ENCODE measurements at regions not wholly inside any gene's neighbourhood (a gene's known extent, or its start where the extent isn't known, plus 50 kb on each side); places are given as distances from the start of the nearest gene placed in this dataset.

DNA sequence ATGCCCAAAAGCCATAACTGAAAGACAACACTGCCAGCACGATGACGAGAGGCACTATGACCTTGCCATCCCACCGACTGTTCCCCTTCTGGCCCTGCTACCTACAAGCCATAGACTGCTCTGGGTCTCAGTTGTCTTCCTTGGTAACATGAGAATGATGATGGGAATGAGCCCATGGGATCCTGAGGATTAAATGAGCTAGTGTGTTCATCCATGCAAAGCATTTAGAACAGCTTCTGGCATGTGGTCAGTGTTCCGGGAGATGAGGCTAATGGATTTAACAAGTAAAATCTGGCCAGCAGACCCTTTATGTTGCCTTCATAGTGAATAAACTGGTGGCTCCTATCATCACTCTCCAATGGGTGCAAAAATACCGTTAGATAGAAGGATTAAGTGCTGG lies 62.4 kb upstream of the WDR11 start:
- DNase-seq (ENCODE audit: low read depth in 1 of 2, low spot score in 2 of 2) (no peak), FAIRE-seq (no peak)
- no peaks in the 10 kb centered on the region for H3K79me1 ChIP-seq (ENCODE audit: low read depth, low read length)
- no peak overlapping the region for H2BK5ac ChIP-seq (ENCODE audit: low read depth, low read length)
- H3K9ac ChIP-seq (replicated peaks in 1 of 4; ENCODE audit: extremely low read depth in 1 of 4, low read depth in 3 of 4, low read length in 3 of 4): no peak overlapping the region
- H3K14ac ChIP-seq (ENCODE audit: insufficient read length): no peak overlapping the region
- CTCF ChIA-PET (ENCODE audit: partially characterized antibody): no interaction called here
- H2BK15ac ChIP-seq (ENCODE audit: low read length): no peak overlapping the region
- no peak overlapping the region for H4K5ac ChIP-seq (ENCODE audit: insufficient read length, low read depth, low read length)
- POLR2A ChIA-PET (ENCODE audit: partially characterized antibody): no interaction called here
- no peak overlapping the region for H2BK120ac ChIP-seq (replicated peaks; ENCODE audit: low read depth, low read length)
- H3K9me3 ChIP-seq (ENCODE audit: insufficient read depth in 2 of 2, low read depth in 1 of 2, low read length in 1 of 2): no peaks in the 10 kb centered on the region
- no peak overlapping the region for H2AK5ac ChIP-seq (ENCODE audit: low read depth, low read length)
- peaks cover 0 to 10% (median under 1%) of the 10 kb centered on the region in 4 experiments; a peak in 2 of 7 replicates for H3K4me1 ChIP-seq (replicated peaks in 1 of 4; ENCODE audit: control insufficient read depth in 3 of 4, insufficient read depth in 4 of 4, low read length in 3 of 4)
- H2AFZ ChIP-seq (ENCODE audit: low read length): no peak overlapping the region
- no peak overlapping the region for H3K56ac ChIP-seq (replicated peaks; ENCODE audit: insufficient read length, low read depth, low read length)
- H3K23me2 ChIP-seq (ENCODE audit: low read depth, low read length): no peaks in the 10 kb centered on the region
- H3K27me3 ChIP-seq (replicated peaks in 1 of 4; ENCODE audit: control insufficient read depth in 3 of 4, extremely low read depth in 1 of 4, insufficient read depth in 3 of 4, low read length in 3 of 4): no peaks in the 10 kb centered on the region
- no peak overlapping the region for H3K4ac ChIP-seq (replicated peaks; ENCODE audit: insufficient read length, low read depth, low read length)
- no peak overlapping the region for H3K4me2 ChIP-seq (ENCODE audit: insufficient read depth in 1 of 2, low read depth in 2 of 2, low read length in 2 of 2)
- H3K18ac ChIP-seq (ENCODE audit: extremely low read depth, low read length): no peak overlapping the region
- H3K27ac ChIP-seq (ENCODE audit: low read depth, low read length): no peak overlapping the region
- no peak overlapping the region for H4K8ac ChIP-seq (ENCODE audit: extremely low read depth, insufficient read depth, low read length)
- no peak overlapping the region for H4K91ac ChIP-seq (replicated peaks; ENCODE audit: insufficient read length, low read length)
- H4K20me1 ChIP-seq (replicated peaks in 1 of 2; ENCODE audit: control insufficient read depth in 1 of 2, insufficient read depth in 2 of 2, low read length in 2 of 2): no peaks in the 10 kb centered on the region
- 88% methylated on average over 5 of the region's 5 CpGs; no CpG with 5 or more reads in 1 of the 2 experiments for WGBS, 2 experiments (ENCODE audit: extremely low coverage in 1 of 2, insufficient coverage in 1 of 2, insufficient read length in 1 of 2, insufficient replicate concordance in 2 of 2, low coverage in 1 of 2, low lambda C conversion rate in 2 of 2, missing lambda C conversion rate in 1 of 2)
- no peak overlapping the region for H3K4me3 ChIP-seq (ENCODE audit: extremely low read depth in 1 of 4, insufficient read depth in 2 of 4, low read depth in 3 of 4, low read length in 4 of 4)
- H2BK20ac ChIP-seq (ENCODE audit: low read length): no peak overlapping the region
- no peak overlapping the region for H3K23ac ChIP-seq (ENCODE audit: insufficient read length)
- no peak overlapping the region for H2BK12ac ChIP-seq (ENCODE audit: low read depth, low read length)
- H3K79me2 ChIP-seq (ENCODE audit: control insufficient read depth in 1 of 2, insufficient read depth in 2 of 2, low read length in 2 of 2): no peaks in the 10 kb centered on the region
- H3K36me3 ChIP-seq (ENCODE audit: control insufficient read depth in 2 of 4, insufficient read depth in 4 of 4, low read length in 3 of 4): no peaks in the 10 kb centered on the region
- TF ChIP-seq SUZ12 (IDR thresholded peaks at IDR 0.05; ENCODE audit: low read length) (no peak), CHD2 (IDR thresholded peaks at IDR 0.05; ENCODE audit: low read length) (no peak), JUND (IDR thresholded peaks at IDR 0.05; ENCODE audit: low read length) (no peak)

Measured in H1 (cell line).